HCT116 (cell line): ENCODE measurements at regions not wholly inside any gene's neighbourhood (a gene's known extent, or its start where the extent isn't known, plus 50 kb on each side); places are given as distances from the start of the nearest gene placed in this dataset.

Experiments
- ATAC-seq: fragments of 200-7000 bp; cut with Tn5 transposase; 2 replicates; pipeline ENCODE4 v1.9.1; 2020; ENCODE audit warnings: mild to moderate bottlenecking, moderate library complexity
- BruUV-seq: library from RNA; stranded (reverse); fragments of 400-500 nt; replicated peaks from 2 replicates; lab custom pipeline; 2021; lab: Mats Ljungman, UMichigan
- CTCF ChIA-PET: fragments of 300-600 bp; sonication (Branson Sonifier 250); formaldehyde crosslinking; loops from one replicate; lab custom pipeline; 2021; ENCODE audit warnings: antibody characterized with exemption; lab: Charles Lee
- POLR2A ChIA-PET: fragments of 300-600, 350-600 bp; sonication (Branson Sonifier 250); formaldehyde crosslinking; loops from one replicate; lab custom pipeline; 2021; ENCODE audit warnings: antibody characterized with exemption; lab: Charles Lee
- RAD21 ChIA-PET, 2 experiments: fragments of 300-600 bp; sonication (Branson Sonifier 250); formaldehyde crosslinking; loops; one replicate each; lab custom pipeline; 2023; ENCODE audit warnings: low total read pairs in 2 of 2; ENCODE audit not compliant: uncharacterized antibody in 2 of 2, unreplicated experiment in 2 of 2, low non-redundant PET in 1 of 2; lab: Charles Lee
- DNase-seq: peaks from one replicate; pipeline ENCODE4 v3.0.0-alpha.2; 2010; ENCODE audit warnings: low read depth, low spot score
- H2AFZ ChIP-seq: fragments of 200-600 bp; shearing (Covaris generic), sonication (generic); 2 replicates; pipeline ENCODE4 v1.6.1; 2017; ENCODE audit warnings: low read depth, mixed run types, mixed read lengths, antibody characterized with exemption, low read length; ENCODE audit not compliant: poor library complexity, severe bottlenecking
- H3K27ac ChIP-seq: 2 replicates; pipeline ENCODE4 v1.5.1; 2012; ENCODE audit warnings: low read depth, low read length
- H3K27me3 ChIP-seq: fragments of 200-600 bp; sonication (generic); 2 replicates; pipeline ENCODE4 v1.6.1; 2016; ENCODE audit warnings: mixed run types, low read length, mixed read lengths; ENCODE audit not compliant: insufficient read depth
- H3K36me3 ChIP-seq, 2 experiments: fragments of 200-500 bp in 1 of 2; fragments of 200-600 bp in 1 of 2; sonication (Bioruptor generic) in 1 of 2; sonication (generic) in 1 of 2; 2 replicates each; pipeline versions ENCODE4 v1.5.1 to v1.6.1; 2014 to 2016; ENCODE audit warnings: low read length in 2 of 2, inconsistent platforms in 1 of 2, mixed read lengths in 1 of 2, mixed run types in 1 of 2; ENCODE audit not compliant: insufficient read depth in 2 of 2, control insufficient read depth in 1 of 2
- H3K4me1 ChIP-seq, 2 experiments: fragments of 200-600 bp in 1 of 2; sonication (generic) in 1 of 2; 2 replicates each; pipeline versions ENCODE4 v1.5.1 to v1.6.1; 2012 to 2017; ENCODE audit warnings: low read length in 2 of 2, inconsistent platforms in 1 of 2, mild to moderate bottlenecking in 1 of 2, mixed read lengths in 1 of 2, mixed run types in 1 of 2, moderate library complexity in 1 of 2; ENCODE audit not compliant: insufficient read depth in 2 of 2, control insufficient read depth in 1 of 2
- H3K4me2 ChIP-seq: fragments of 200-600 bp; sonication (generic); 2 replicates; pipeline ENCODE4 v1.6.1; 2017; ENCODE audit warnings: mixed run types, low read length, mixed read lengths
- H3K4me3 ChIP-seq, 2 experiments: fragments of 200-600 bp in 1 of 2; sonication (generic) in 1 of 2; replicated peaks in 1 of 2; 2 replicates each; pipeline ENCODE4 v1.5.1; 2011 to 2016; ENCODE audit warnings: low read length in 2 of 2, control low read depth in 1 of 2, low read depth in 1 of 2, mild to moderate bottlenecking in 1 of 2, mixed read lengths in 1 of 2, mixed run types in 1 of 2
- H3K79me2 ChIP-seq: fragments of 200-600 bp; sonication (generic); 2 replicates; pipeline ENCODE4 v1.6.1; 2017; ENCODE audit warnings: mild to moderate bottlenecking, mixed run types, low read length, moderate library complexity, mixed read lengths; ENCODE audit not compliant: insufficient read depth
- H3K9ac ChIP-seq: fragments of 200-600 bp; sonication (generic); 2 replicates; pipeline ENCODE4 v1.6.1; 2016; ENCODE audit warnings: low read length, mixed read lengths
- H3K9me2 ChIP-seq: fragments of 200-600 bp; sonication (generic), shearing (Covaris generic); 2 replicates; pipeline ENCODE4 v1.6.1; 2017; ENCODE audit warnings: mixed run types, mild to moderate bottlenecking, moderate library complexity; ENCODE audit not compliant: insufficient read depth
- H3K9me3 ChIP-seq, 2 experiments: fragments of 200-500 bp in 1 of 2; fragments of 200-600 bp in 1 of 2; sonication (Bioruptor generic) in 1 of 2; sonication (generic) in 1 of 2; 2 replicates each; pipeline ENCODE4 v1.6.1; 2014 to 2017; ENCODE audit warnings: low read length in 2 of 2, mixed read lengths in 2 of 2, inconsistent platforms in 1 of 2, low read depth in 1 of 2, mild to moderate bottlenecking in 1 of 2, mixed run types in 1 of 2, moderate library complexity in 1 of 2; ENCODE audit not compliant: control insufficient read depth in 1 of 2, insufficient read depth in 1 of 2
- H4K20me1 ChIP-seq: fragments of 200-600 bp; sonication (generic), shearing (Covaris generic); 2 replicates; pipeline ENCODE4 v1.6.1; 2017; ENCODE audit warnings: mixed run types, mild to moderate bottlenecking, moderate library complexity; ENCODE audit not compliant: insufficient read depth
- CBX3 ChIP-seq: IDR thresholded peaks from 2 replicates; pipeline ENCODE4 v1.6.1; 2012; ENCODE audit warnings: low read depth
- CEBPB ChIP-seq: IDR thresholded peaks from 2 replicates; pipeline ENCODE4 v1.6.1; 2012; ENCODE audit warnings: low read depth
- CTCF ChIP-seq, 3 experiments: fragments of 200-600 bp in 1 of 3; sonication (generic) in 1 of 3; IDR thresholded peaks in 2 of 3; conservative IDR thresholded peaks in 1 of 3; 2 replicates each; pipeline ENCODE4 v1.5.1; 2012 to 2017; ENCODE audit warnings: low read depth in 2 of 3, low read length in 2 of 3, antibody characterized with exemption in 1 of 3, borderline replicate concordance in 1 of 3, control low read depth in 1 of 3, mild to moderate bottlenecking in 1 of 3, mixed read lengths in 1 of 3, mixed run types in 1 of 3, moderate library complexity in 1 of 3; ENCODE audit not compliant: insufficient read depth in 1 of 3
- EGR1 ChIP-seq: IDR thresholded peaks from 2 replicates; pipeline ENCODE4 v1.6.1; 2012; ENCODE audit warnings: low read depth
- EZH2phosphoT487 ChIP-seq: fragments of 200-600 bp; IDR thresholded peaks from 2 replicates; pipeline ENCODE4 v1.6.1; 2018; ENCODE audit warnings: antibody characterized with exemption, borderline replicate concordance
- MAX ChIP-seq: IDR thresholded peaks from 2 replicates; pipeline ENCODE4 v1.6.1; 2012
- POLR2AphosphoS5 ChIP-seq: IDR thresholded peaks from 2 replicates; pipeline ENCODE4 v1.6.1; 2011; ENCODE audit warnings: mild to moderate bottlenecking, low read depth, low read length, moderate library complexity
- RAD21 ChIP-seq: IDR thresholded peaks from 2 replicates; pipeline ENCODE4 v1.6.1; 2012; ENCODE audit warnings: low read depth, mild to moderate bottlenecking
- SIN3A ChIP-seq: IDR thresholded peaks from 2 replicates; pipeline ENCODE4 v1.6.1; 2012; ENCODE audit warnings: low read depth
- SRF ChIP-seq: IDR thresholded peaks from 2 replicates; pipeline ENCODE4 v1.6.1; 2012; ENCODE audit warnings: low read depth
- YY1 ChIP-seq: IDR thresholded peaks from 2 replicates; pipeline ENCODE4 v1.6.1; 2011; ENCODE audit warnings: low read length, low read depth, moderate library complexity, mild to moderate bottlenecking; ENCODE audit not compliant: insufficient replicate concordance; ENCODE audit errors: extremely low read depth
- intact Hi-C: fragments of 100-400 bp; cut with micrococcal nuclease; formaldehyde crosslinking; loops from 2 replicates; pipeline ENCODE4 v1.10.0; 2022
- TF ChIP-seq, protein P1 (sequence below): IDR thresholded peaks from 2 replicates; pipeline ENCODE4 v1.6.1; 2012
- TF ChIP-seq, protein P2 (sequence below): IDR thresholded peaks from 2 replicates; pipeline ENCODE4 v1.6.1; 2011; ENCODE audit warnings: mild to moderate bottlenecking, low read length, moderate library complexity; ENCODE audit not compliant: insufficient replicate concordance; ENCODE audit errors: extremely low read depth

- TF ChIP-seq, protein P1, sequence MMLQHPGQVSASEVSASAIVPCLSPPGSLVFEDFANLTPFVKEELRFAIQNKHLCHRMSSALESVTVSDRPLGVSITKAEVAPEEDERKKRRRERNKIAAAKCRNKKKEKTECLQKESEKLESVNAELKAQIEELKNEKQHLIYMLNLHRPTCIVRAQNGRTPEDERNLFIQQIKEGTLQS = no peak
- no peak for TF ChIP-seq SRF
- TF ChIP-seq, all 23 proteins: peak for 0
Observed at GRCh38 chr1:2939041-2939552, 82.2 kb upstream of the ACTRT2 start (continued).

DNA sequence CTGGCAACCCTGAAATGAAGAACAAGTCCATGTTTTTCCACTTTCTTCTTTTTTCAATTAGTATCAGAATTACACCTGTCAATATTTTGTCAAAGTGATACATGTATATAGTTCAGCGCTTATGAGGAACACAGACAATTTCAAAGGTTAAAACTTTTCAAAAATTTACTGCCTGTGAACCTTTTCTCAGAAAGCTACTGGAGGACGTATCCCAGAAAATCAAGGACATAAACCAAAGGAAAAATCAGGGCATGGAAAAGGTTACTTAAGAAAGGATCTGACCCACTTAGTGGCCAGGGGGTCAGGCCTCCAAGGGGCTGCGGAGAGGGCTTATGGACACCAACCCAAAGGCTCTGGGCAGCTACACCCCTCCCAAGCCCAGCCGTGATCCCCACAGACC lies 81.1 kb upstream of the ACTRT2 start:
- Histone ChIP-seq H3K27ac (no peak overlapping the region), H4K20me1 (no peaks in the 10 kb centered on the region), H2AFZ (no peak overlapping the region), H3K4me3 (no peak overlapping the region), H3K27me3 (no peaks in the 10 kb centered on the region), H3K9me3 (peaks cover 2 to 7% of the 10 kb centered on the region in 2 experiments; a peak in 2 of 4 replicates), H3K9me2 (no peaks in the 10 kb centered on the region), H3K4me1 (no peaks in the 10 kb centered on the region), H3K9ac (no peak overlapping the region), H3K36me3 (no peaks in the 10 kb centered on the region), H3K79me2 (no peaks in the 10 kb centered on the region), H3K4me2 (no peak overlapping the region)
- BruUV-seq = no TSS peak
- intact Hi-C loops = no loop called here
- no peak for DNase-seq
- POLR2A ChIA-PET = no interaction called here
- CTCF ChIA-PET = no interaction called here
- TF ChIP-seq, protein P2, sequence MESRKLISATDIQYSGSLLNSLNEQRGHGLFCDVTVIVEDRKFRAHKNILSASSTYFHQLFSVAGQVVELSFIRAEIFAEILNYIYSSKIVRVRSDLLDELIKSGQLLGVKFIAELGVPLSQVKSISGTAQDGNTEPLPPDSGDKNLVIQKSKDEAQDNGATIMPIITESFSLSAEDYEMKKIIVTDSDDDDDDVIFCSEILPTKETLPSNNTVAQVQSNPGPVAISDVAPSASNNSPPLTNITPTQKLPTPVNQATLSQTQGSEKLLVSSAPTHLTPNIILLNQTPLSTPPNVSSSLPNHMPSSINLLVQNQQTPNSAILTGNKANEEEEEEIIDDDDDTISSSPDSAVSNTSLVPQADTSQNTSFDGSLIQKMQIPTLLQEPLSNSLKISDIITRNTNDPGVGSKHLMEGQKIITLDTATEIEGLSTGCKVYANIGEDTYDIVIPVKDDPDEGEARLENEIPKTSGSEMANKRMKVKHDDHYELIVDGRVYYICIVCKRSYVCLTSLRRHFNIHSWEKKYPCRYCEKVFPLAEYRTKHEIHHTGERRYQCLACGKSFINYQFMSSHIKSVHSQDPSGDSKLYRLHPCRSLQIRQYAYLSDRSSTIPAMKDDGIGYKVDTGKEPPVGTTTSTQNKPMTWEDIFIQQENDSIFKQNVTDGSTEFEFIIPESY = no peak
- no peak for TF ChIP-seq EZH2phosphoT487
- TF ChIP-seq CBX3 = no peak
- TF ChIP-seq RAD21 = no peak
- no peak for TF ChIP-seq EGR1
- no peak for TF ChIP-seq CEBPB
- TF ChIP-seq SIN3A = no peak
- TF ChIP-seq CTCF (IDR thresholded peaks at IDR 0.05 in 2 of 3, conservative IDR thresholded peaks at IDR 0.05 in 1 of 3; ENCODE audit: borderline replicate concordance in 1 of 3, insufficient read depth in 1 of 3, low read depth in 2 of 3, low read length in 2 of 3) = no peak
- no peak for TF ChIP-seq YY1
- TF ChIP-seq MAX = no peak
- TF ChIP-seq SRF = no peak
- TF ChIP-seq POLR2AphosphoS5 = no peak
- ATAC-seq = no peak
- RAD21 ChIA-PET = no interaction called here
